GM23338 (cell line): ENCODE measurements at regions not wholly inside any gene's neighbourhood (a gene's known extent, or its start where the extent isn't known, plus 50 kb on each side); places are given as distances from the start of the nearest gene placed in this dataset.

ENCODE experiments used
- ATAC-seq: fragments of 200-7000 bp; cut with Tn5 transposase; 3 replicates; pipeline ENCODE4 v1.9.1; 2020
- DNase-seq: peaks from one replicate; pipeline ENCODE4 v3.0.0-alpha.2; 2015; ENCODE audit warnings: low spot score
- H2AFZ ChIP-seq: fragments of 200-600 bp; sonication (generic); 2 replicates; pipeline ENCODE4 v1.8.0; 2016; ENCODE audit warnings: antibody characterized with exemption, mild to moderate bottlenecking, moderate library complexity
- H3F3A ChIP-seq: fragments of 200-600 bp; sonication (generic); replicated peaks from 2 replicates; pipeline ENCODE4 v1.8.0; 2017; ENCODE audit warnings: antibody characterized with exemption, mixed run types, low read depth
- H3K27ac ChIP-seq: fragments of 200-600 bp; sonication (generic); 2 replicates; pipeline ENCODE4 v1.6.1; 2016; ENCODE audit warnings: low read depth
- H3K27me3 ChIP-seq: fragments of 200-600 bp; sonication (generic); 2 replicates; pipeline ENCODE4 v1.8.0; 2016; ENCODE audit warnings: mild to moderate bottlenecking, mixed run types, moderate library complexity; ENCODE audit not compliant: insufficient read depth
- H3K36me3 ChIP-seq: fragments of 200-600 bp; sonication (generic); 2 replicates; pipeline ENCODE4 v1.8.0; 2016; ENCODE audit warnings: mild to moderate bottlenecking; ENCODE audit not compliant: insufficient read depth
- H3K4me1 ChIP-seq: fragments of 200-600 bp; sonication (generic); 2 replicates; pipeline ENCODE4 v1.8.0; 2016; ENCODE audit warnings: mild to moderate bottlenecking, moderate library complexity; ENCODE audit not compliant: insufficient read depth
- H3K4me2 ChIP-seq: fragments of 200-600 bp; sonication (generic); 2 replicates; pipeline ENCODE4 v1.7.1; 2017; ENCODE audit warnings: mixed run types
- H3K4me3 ChIP-seq: fragments of 200-600 bp; sonication (generic); 2 replicates; pipeline ENCODE4 v1.6.1; 2016; ENCODE audit warnings: mixed run types
- H3K79me2 ChIP-seq: fragments of 200-600 bp; sonication (generic); replicated peaks from 2 replicates; pipeline ENCODE4 v1.8.0; 2017; ENCODE audit warnings: mild to moderate bottlenecking; ENCODE audit not compliant: insufficient read depth
- H3K9me2 ChIP-seq: fragments of 200-600 bp; sonication (generic); 2 replicates; pipeline ENCODE4 v1.8.0; 2017; ENCODE audit not compliant: insufficient read depth
- H4K20me1 ChIP-seq: fragments of 200-600 bp; sonication (generic); replicated peaks from 2 replicates; pipeline ENCODE4 v1.8.0; 2017; ENCODE audit warnings: mild to moderate bottlenecking; ENCODE audit not compliant: insufficient read depth
- H3K27ac Mint-ChIP-seq: 2 replicates; pipeline ENCODE4 v1.8.0; 2020; ENCODE audit warnings: inconsistent platforms, mild to moderate bottlenecking, moderate library complexity, mixed read lengths
- H3K27me3 Mint-ChIP-seq: 3 replicates; pipeline ENCODE4 v1.8.0; 2022; ENCODE audit warnings: low read depth, mild to moderate bottlenecking, moderate library complexity, mixed read lengths, inconsistent platforms; ENCODE audit not compliant: insufficient read depth, poor library complexity
- H3K36me3 Mint-ChIP-seq: 3 replicates; pipeline ENCODE4 v1.8.0; 2021; ENCODE audit warnings: low read depth, mild to moderate bottlenecking, inconsistent platforms, moderate library complexity, mixed read lengths
- H3K4me1 Mint-ChIP-seq: 3 replicates; pipeline ENCODE4 v1.8.0; 2020; ENCODE audit warnings: mild to moderate bottlenecking, inconsistent platforms, mixed read lengths
- H3K4me3 Mint-ChIP-seq: 3 replicates; pipeline ENCODE4 v1.8.0; 2021; ENCODE audit warnings: moderate library complexity, mild to moderate bottlenecking, inconsistent platforms, mixed read lengths
- H3K9me3 Mint-ChIP-seq: 3 replicates; pipeline ENCODE4 v1.8.0; 2020; ENCODE audit warnings: moderate library complexity, mild to moderate bottlenecking, inconsistent platforms, mixed read lengths
- CREB1 ChIP-seq: fragments of 250-450 bp; sonication (Bioruptor Pico); IDR thresholded peaks from 2 replicates; pipeline ENCODE4 v1.5.0; 2020; ENCODE audit warnings: low read depth, mild to moderate bottlenecking, moderate library complexity
- EZH2phosphoT487 ChIP-seq: fragments of 200-600 bp; sonication (generic); IDR thresholded peaks from one replicate; pipeline ENCODE4 v1.8.1; 2018; ENCODE audit warnings: antibody characterized with exemption; ENCODE audit not compliant: unreplicated experiment
- POLR2AphosphoS5 ChIP-seq: IDR thresholded peaks from 2 replicates; pipeline ENCODE4 v1.6.1; 2016; ENCODE audit warnings: antibody characterized with exemption, low read depth
- REST ChIP-seq: IDR thresholded peaks from one replicate; pipeline ENCODE4 v1.6.1; 2018; ENCODE audit warnings: antibody characterized with exemption; ENCODE audit not compliant: unreplicated experiment
- STAT1 ChIP-seq: IDR thresholded peaks from one replicate; pipeline ENCODE4 v1.6.1; 2016; ENCODE audit warnings: antibody characterized with exemption; ENCODE audit not compliant: unreplicated experiment
- ZNF114 ChIP-seq: fragments of 250-450 bp; sonication (Bioruptor Pico); IDR thresholded peaks from 2 replicates; pipeline ENCODE4 v1.5.0; 2020; ENCODE audit warnings: mild to moderate bottlenecking, moderate library complexity
- ZNF331 ChIP-seq: fragments of 250-450 bp; sonication (Bioruptor Pico); IDR thresholded peaks from 2 replicates; pipeline ENCODE4 v1.5.0; 2020; ENCODE audit warnings: low read depth, mild to moderate bottlenecking, moderate library complexity
- ZNF462 ChIP-seq: fragments of 250-450 bp; sonication (Bioruptor Pico); IDR thresholded peaks from 2 replicates; pipeline ENCODE4 v1.5.0; 2020; ENCODE audit warnings: mild to moderate bottlenecking, moderate library complexity

DNA sequence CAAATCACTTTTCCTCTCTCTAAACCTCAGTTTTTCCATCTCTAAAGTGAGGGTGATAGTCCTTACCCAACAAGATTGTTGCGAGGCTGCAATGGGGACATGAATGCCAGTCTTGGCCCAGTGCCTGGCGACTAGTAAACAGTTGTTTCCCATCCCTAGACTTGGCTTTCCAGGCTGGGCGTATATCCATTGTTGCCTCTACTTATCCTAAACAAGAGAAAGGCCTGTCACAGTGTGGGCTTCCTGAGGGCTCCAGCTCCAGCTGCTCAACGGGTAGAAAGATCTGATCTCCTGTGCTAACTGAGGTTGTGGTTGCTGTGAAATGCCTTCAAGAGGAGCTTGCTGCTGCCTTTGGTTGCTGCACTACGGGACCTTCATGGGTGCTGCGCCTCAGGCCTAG, 142.0 kb downstream of the NSG2 start:
- H3K27ac Mint-ChIP-seq = no peak overlapping the region

More for the DNA sequence above, 142.0 kb downstream of the NSG2 start:
- H3K36me3 Mint-ChIP-seq = no peaks in the 10 kb centered on the region
- ATAC-seq (no peak), DNase-seq (no peak)
- no peak overlapping the region for H3K4me3 ChIP-seq
- H2AFZ ChIP-seq = no peak overlapping the region
- peaks cover 11% of the 10 kb centered on the region for H3K4me1 Mint-ChIP-seq
- no peaks in the 10 kb centered on the region for H3K36me3 ChIP-seq
- H3K9me3 Mint-ChIP-seq = no peaks in the 10 kb centered on the region
- H3K4me2 ChIP-seq = no peak overlapping the region
- no peak overlapping the region for H3K27ac ChIP-seq
- H3K79me2 ChIP-seq = no peaks in the 10 kb centered on the region
- TF ChIP-seq CREB1 = no peak
- TF ChIP-seq EZH2phosphoT487 = no peak
- no peak for TF ChIP-seq STAT1
- no peak for TF ChIP-seq REST
- TF ChIP-seq ZNF462 (CRISPR knock-in tag) = no peak
- no peak for TF ChIP-seq ZNF331 (CRISPR knock-in tag)
- no peak for TF ChIP-seq ZNF114 (CRISPR knock-in tag)
- no peak for TF ChIP-seq POLR2AphosphoS5
- no peaks in the 10 kb centered on the region for H3K27me3 ChIP-seq
- no peaks in the 10 kb centered on the region for H4K20me1 ChIP-seq
- no peaks in the 10 kb centered on the region for H3F3A ChIP-seq
- no peaks in the 10 kb centered on the region; the same call in 1 of the 2 replicates for H3K9me2 ChIP-seq
- no peak overlapping the region for H3K4me3 Mint-ChIP-seq
- H3K4me1 ChIP-seq = no peaks in the 10 kb centered on the region
- H3K27me3 Mint-ChIP-seq = peaks cover 7% of the 10 kb centered on the region
